ENCODE measurements at regions not wholly inside any gene's neighbourhood (a gene's known extent, or its start where the extent isn't known, plus 50 kb on each side); places are given as distances from the start of the nearest gene placed in this dataset.

- Histone ChIP-seq H3K9me3 (ENCODE audit: insufficient read depth, low read length) (no peaks in the 10 kb centered on the region; the same call in 1 of the 2 replicates), H3K79me2 (ENCODE audit: low read length) (no peaks in the 10 kb centered on the region), H2AFZ (ENCODE audit: low read depth, low read length) (no peak overlapping the region), H3K4me1 (ENCODE audit: low read length) (no peaks in the 10 kb centered on the region), H3K27ac (ENCODE audit: low read length) (no peak overlapping the region), H3K27me3 (ENCODE audit: low read depth, low read length) (no peaks in the 10 kb centered on the region), H3K4me3 (ENCODE audit: low read length) (no peak overlapping the region), H4K20me1 (ENCODE audit: insufficient read depth, low read length) (no peaks in the 10 kb centered on the region), H3K36me3 (replicated peaks; ENCODE audit: low read depth, low read length) (no peaks in the 10 kb centered on the region), H3K4me2 (ENCODE audit: low read length) (no peak overlapping the region), H3K9ac (ENCODE audit: low read length) (no peak overlapping the region)
- TF ChIP-seq EZH2phosphoT487 (IDR thresholded peaks at IDR 0.05; ENCODE audit: low read depth): no peak
- no peak for TF ChIP-seq CTCF (IDR thresholded peaks at IDR 0.05; ENCODE audit: low read depth, low read length)
These were observed 342.0 kb upstream of the DLGAP1 start for GRCh38 chr18:4797002-4797685.

- H3K4me1 ChIP-seq (ENCODE audit: low read length): no peaks in the 10 kb centered on the region
- TF ChIP-seq EZH2phosphoT487 (IDR thresholded peaks at IDR 0.05; ENCODE audit: low read depth) (no peak), CTCF (IDR thresholded peaks at IDR 0.05; ENCODE audit: low read depth, low read length) (peak; percentile 36)
- H3K4me3 ChIP-seq (ENCODE audit: low read length): no peak overlapping the region
- no peak overlapping the region for H2AFZ ChIP-seq (ENCODE audit: low read depth, low read length)
- H3K9ac ChIP-seq (ENCODE audit: low read length): no peak overlapping the region
- no peak overlapping the region for H3K4me2 ChIP-seq (ENCODE audit: low read length)
- H3K36me3 ChIP-seq (replicated peaks; ENCODE audit: low read depth, low read length): no peaks in the 10 kb centered on the region
- H3K9me3 ChIP-seq (ENCODE audit: insufficient read depth, low read length): no peaks in the 10 kb centered on the region
- H3K79me2 ChIP-seq (ENCODE audit: low read length): no peaks in the 10 kb centered on the region
- no peak overlapping the region for H3K27ac ChIP-seq (ENCODE audit: low read length)
- no peaks in the 10 kb centered on the region for H4K20me1 ChIP-seq (ENCODE audit: insufficient read depth, low read length)
- H3K27me3 ChIP-seq (ENCODE audit: low read depth, low read length): no peaks in the 10 kb centered on the region
These were observed 334.4 kb upstream of the DLGAP1 start for GRCh38 chr18:4789506-4789905.

GRCh38 chr18:4781873-4782272, 326.8 kb upstream of the DLGAP1 start:
- Histone ChIP-seq H3K4me3 (ENCODE audit: low read length) (no peak overlapping the region), H3K4me1 (ENCODE audit: low read length) (no peaks in the 10 kb centered on the region), H3K9me3 (ENCODE audit: insufficient read depth, low read length) (no peaks in the 10 kb centered on the region), H3K4me2 (ENCODE audit: low read length) (no peak overlapping the region), H2AFZ (ENCODE audit: low read depth, low read length) (no peak overlapping the region), H4K20me1 (ENCODE audit: insufficient read depth, low read length) (no peaks in the 10 kb centered on the region), H3K9ac (ENCODE audit: low read length) (no peak overlapping the region), H3K27me3 (ENCODE audit: low read depth, low read length) (no peaks in the 10 kb centered on the region), H3K27ac (ENCODE audit: low read length) (no peak overlapping the region), H3K36me3 (replicated peaks; ENCODE audit: low read depth, low read length) (no peaks in the 10 kb centered on the region), H3K79me2 (ENCODE audit: low read length) (no peaks in the 10 kb centered on the region)
- TF ChIP-seq CTCF (IDR thresholded peaks at IDR 0.05; ENCODE audit: low read depth, low read length) (no peak), EZH2phosphoT487 (IDR thresholded peaks at IDR 0.05; ENCODE audit: low read depth) (no peak)

GRCh38 chr18:4765401-4765800, 310.3 kb upstream of the DLGAP1 start:
- H3K9me3 ChIP-seq (ENCODE audit: insufficient read depth, low read length): no peaks in the 10 kb centered on the region
- TF ChIP-seq EZH2phosphoT487 (IDR thresholded peaks at IDR 0.05; ENCODE audit: low read depth) (no peak), CTCF (IDR thresholded peaks at IDR 0.05; ENCODE audit: low read depth, low read length) (peak; percentile 9; the same call in 1 of the 2 replicates)
- H3K9ac ChIP-seq (ENCODE audit: low read length): no peak overlapping the region
- H3K79me2 ChIP-seq (ENCODE audit: low read length): no peaks in the 10 kb centered on the region
- H4K20me1 ChIP-seq (ENCODE audit: insufficient read depth, low read length): no peaks in the 10 kb centered on the region
- H3K4me3 ChIP-seq (ENCODE audit: low read length): no peak overlapping the region
- H3K4me1 ChIP-seq (ENCODE audit: low read length): peaks cover 1% of the 10 kb centered on the region
- H3K27me3 ChIP-seq (ENCODE audit: low read depth, low read length): no peaks in the 10 kb centered on the region
- H3K36me3 ChIP-seq (replicated peaks; ENCODE audit: low read depth, low read length): no peaks in the 10 kb centered on the region
- H3K4me2 ChIP-seq (ENCODE audit: low read length): no peak overlapping the region
- no peak overlapping the region for H3K27ac ChIP-seq (ENCODE audit: low read length)
- no peak overlapping the region for H2AFZ ChIP-seq (ENCODE audit: low read depth, low read length)
